Kidney (tissue), 13 donors: ENCODE measurements at regions not wholly inside any gene's neighbourhood (a gene's known extent, or its start where the extent isn't known, plus 50 kb on each side); places are given as distances from the start of the nearest gene placed in this dataset.

Source experiments
- DNase-seq, 5 donors: peaks; one replicate each; pipeline ENCODE4 v3.0.0-alpha.2; 2013 to 2020
- FAIRE-seq: peaks from 2 replicates; lab custom pipeline; 2012; peaks lifted over from hg19 to GRCh38; lab: Jason Lieb, UNC
- H3K27ac ChIP-seq, 2 donors: one replicate each; pipeline ENCODE4 v1.7.0; 2013; ENCODE audit warnings: low read depth in 2 of 2, low read length in 2 of 2, inconsistent platforms in 1 of 2
- H3K27me3 ChIP-seq: one replicate; pipeline ENCODE4 v1.7.1; 2013; ENCODE audit warnings: low read length, inconsistent platforms; ENCODE audit not compliant: control insufficient read depth, insufficient read depth
- H3K36me3 ChIP-seq, 3 donors: one replicate each; pipeline versions ENCODE4 v1.7.0 to v1.7.1; 2013; ENCODE audit warnings: low read length in 3 of 3, control low read depth in 1 of 3, inconsistent platforms in 1 of 3; ENCODE audit not compliant: insufficient read depth in 3 of 3, control insufficient read depth in 2 of 3
- H3K4me1 ChIP-seq, 3 donors: one replicate each; pipeline versions ENCODE4 v1.7.0 to v1.7.1; 2013; ENCODE audit warnings: low read length in 3 of 3, inconsistent platforms in 1 of 3, low read depth in 1 of 3; ENCODE audit not compliant: control insufficient read depth in 2 of 3, insufficient read depth in 2 of 3
- H3K4me3 ChIP-seq, 3 donors: one replicate each; pipeline versions ENCODE4 v1.7.0 to v1.8.1; 2013; ENCODE audit warnings: low read length in 3 of 3, control low read depth in 1 of 3, inconsistent platforms in 1 of 3
- H3K9ac ChIP-seq, 3 donors: one replicate each; pipeline versions ENCODE4 v1.7.0 to v1.7.1; 2013; ENCODE audit warnings: low read length in 3 of 3, control low read depth in 1 of 3, inconsistent platforms in 1 of 3
- H3K9me3 ChIP-seq, 3 donors: one replicate each; pipeline versions ENCODE4 v1.7.0 to v1.7.1; 2013; ENCODE audit warnings: low read length in 3 of 3, control low read depth in 1 of 3, inconsistent platforms in 1 of 3; ENCODE audit not compliant: control insufficient read depth in 2 of 3, insufficient read depth in 1 of 3
- intact Hi-C: fragments of 100-400 bp; cut with DNase I; formaldehyde crosslinking; loops from one replicate; pipeline ENCODE4 v1.11.1; 2022
- TF ChIP-seq, protein P1 (sequence below): IDR thresholded peaks from 3 replicates; pipeline ENCODE4 v1.5.1; 2012; ENCODE audit warnings: mild to moderate bottlenecking, moderate library complexity, borderline replicate concordance; ENCODE audit not compliant: insufficient read depth; ENCODE audit errors: extremely low read depth
- donor health status: control.
- donor health status: control.
- donor health status: control.
- donor health status: control.
- donor health status: control.
- donor health status: DM: yes; HTN: yes; CAD: no.
- donor health status: Normal renal cell carcinoma (clear cell type).

DNA sequence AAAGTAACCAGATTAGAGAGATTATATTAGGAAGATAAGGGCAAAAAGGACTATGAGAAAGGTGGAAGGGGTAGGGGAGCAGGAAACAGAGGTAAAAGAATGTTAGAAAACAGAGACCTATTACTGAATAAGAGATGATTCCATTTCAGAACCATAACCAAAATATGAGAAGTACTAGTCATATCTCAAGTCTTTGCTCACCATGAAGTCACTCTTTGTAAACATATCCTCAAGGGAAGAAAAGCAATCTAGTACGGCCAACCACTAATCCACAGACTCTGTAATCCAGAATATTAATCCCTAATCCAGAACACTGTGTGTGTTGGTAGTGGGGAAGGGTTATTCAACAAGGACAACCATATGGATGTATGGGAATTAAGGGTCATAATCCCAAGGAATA, 92.0 kb downstream of the CDCA7 start:
- Histone ChIP-seq H3K27ac (no peak overlapping the region), H3K27me3 (no peaks in the 10 kb centered on the region), H3K9ac (no peak overlapping the region), H3K36me3 (no peaks in the 10 kb centered on the region), H3K4me1 (no peaks in the 10 kb centered on the region), H3K9me3 (no peaks in the 10 kb centered on the region), H3K4me3 (no peak overlapping the region)
- DNase-seq (no peak), FAIRE-seq (no peak)
- TF ChIP-seq, protein P1, sequence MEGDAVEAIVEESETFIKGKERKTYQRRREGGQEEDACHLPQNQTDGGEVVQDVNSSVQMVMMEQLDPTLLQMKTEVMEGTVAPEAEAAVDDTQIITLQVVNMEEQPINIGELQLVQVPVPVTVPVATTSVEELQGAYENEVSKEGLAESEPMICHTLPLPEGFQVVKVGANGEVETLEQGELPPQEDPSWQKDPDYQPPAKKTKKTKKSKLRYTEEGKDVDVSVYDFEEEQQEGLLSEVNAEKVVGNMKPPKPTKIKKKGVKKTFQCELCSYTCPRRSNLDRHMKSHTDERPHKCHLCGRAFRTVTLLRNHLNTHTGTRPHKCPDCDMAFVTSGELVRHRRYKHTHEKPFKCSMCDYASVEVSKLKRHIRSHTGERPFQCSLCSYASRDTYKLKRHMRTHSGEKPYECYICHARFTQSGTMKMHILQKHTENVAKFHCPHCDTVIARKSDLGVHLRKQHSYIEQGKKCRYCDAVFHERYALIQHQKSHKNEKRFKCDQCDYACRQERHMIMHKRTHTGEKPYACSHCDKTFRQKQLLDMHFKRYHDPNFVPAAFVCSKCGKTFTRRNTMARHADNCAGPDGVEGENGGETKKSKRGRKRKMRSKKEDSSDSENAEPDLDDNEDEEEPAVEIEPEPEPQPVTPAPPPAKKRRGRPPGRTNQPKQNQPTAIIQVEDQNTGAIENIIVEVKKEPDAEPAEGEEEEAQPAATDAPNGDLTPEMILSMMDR: no peak
- intact Hi-C loops: no loop called here

DNA sequence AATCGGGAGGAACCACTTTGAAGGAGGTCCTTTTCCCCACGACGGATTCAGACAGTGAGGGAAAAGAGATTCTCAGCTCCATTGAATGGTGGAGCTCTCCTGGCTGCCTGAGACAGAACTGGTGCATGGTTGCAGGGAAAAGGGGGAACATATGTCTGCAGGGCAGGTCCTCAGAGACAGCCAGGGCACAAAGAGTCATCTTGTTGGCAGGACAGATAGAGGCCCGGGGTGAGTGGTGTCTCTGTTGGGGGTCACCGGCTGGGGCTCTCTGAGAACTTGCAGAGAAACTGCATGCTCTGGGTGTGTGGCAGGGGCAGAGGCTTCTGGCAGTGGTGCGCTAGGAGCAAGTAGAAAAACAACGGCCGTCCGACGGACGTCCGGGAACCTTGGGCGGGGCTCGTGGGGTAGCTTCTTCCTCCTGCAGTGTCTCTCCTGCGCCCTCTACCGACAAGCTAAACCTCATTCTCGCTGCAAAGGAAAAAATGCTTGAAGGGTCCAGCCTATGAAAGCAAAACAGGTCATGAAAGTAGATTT, 94.3 kb downstream of the CDCA7 start:
- peak; percentile 81 to 90 (median 88) for DNase-seq
- intact Hi-C loops: no loop called here
- Histone ChIP-seq H3K27me3 (no peaks in the 10 kb centered on the region), H3K4me1 (no peaks in the 10 kb centered on the region), H3K4me3 (peak overlapping the region in 2 of 3 donors; percentile 16 to 42), H3K27ac (no peak overlapping the region), H3K9me3 (no peaks in the 10 kb centered on the region), H3K36me3 (no peaks in the 10 kb centered on the region), H3K9ac (no peak overlapping the region)
- no peak for FAIRE-seq
- TF ChIP-seq, protein P1: peak; percentile 52

DNA sequence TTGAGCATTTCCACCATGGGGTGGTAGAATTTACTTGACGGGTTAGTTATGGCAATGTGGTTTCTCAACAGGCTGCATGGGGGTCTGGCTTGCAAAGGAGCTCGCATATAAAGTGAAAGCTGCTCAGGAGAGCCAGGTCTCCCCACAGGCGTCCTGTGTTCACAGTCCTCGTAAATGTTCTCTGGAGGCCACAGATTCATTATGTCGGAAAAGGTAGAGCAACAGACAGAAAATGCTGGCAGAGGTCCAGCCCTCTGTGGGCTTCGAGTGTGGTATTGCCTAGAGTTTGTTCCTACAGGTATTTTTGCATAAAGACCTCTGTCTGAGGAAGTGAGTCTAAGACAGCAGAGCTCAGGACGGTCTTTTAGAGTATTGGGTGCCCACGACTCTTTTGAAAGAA, 96.4 kb downstream of the CDCA7 start:
- H3K4me1 ChIP-seq: no peaks in the 10 kb centered on the region
- H3K4me3 ChIP-seq: no peak overlapping the region
- H3K36me3 ChIP-seq: no peaks in the 10 kb centered on the region
- no peak for FAIRE-seq
- H3K9me3 ChIP-seq: no peaks in the 10 kb centered on the region
- no peak for DNase-seq
- no peaks in the 10 kb centered on the region for H3K27me3 ChIP-seq
- no peak overlapping the region for H3K27ac ChIP-seq
- intact Hi-C loops: no loop called here
- TF ChIP-seq, protein P1: no peak
- no peak overlapping the region for H3K9ac ChIP-seq

DNA sequence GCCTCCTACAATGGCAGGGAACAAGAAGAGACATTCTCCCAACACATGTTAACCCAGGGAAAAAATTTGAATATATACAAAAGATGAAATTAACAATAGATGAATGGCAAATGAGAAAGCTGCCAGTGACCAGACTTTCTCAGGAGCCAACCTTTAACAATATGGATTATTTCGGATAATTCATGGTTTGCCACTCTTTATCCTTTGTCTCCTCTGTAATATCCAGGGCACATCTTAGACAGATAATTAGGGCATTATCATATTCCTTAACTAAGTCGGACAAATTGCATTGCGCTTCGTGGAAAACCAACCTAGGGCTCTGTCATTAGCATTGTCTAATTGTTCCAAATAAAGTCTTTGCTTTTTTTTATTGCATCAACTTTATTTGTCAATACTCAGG, 97.3 kb downstream of the CDCA7 start:
- no peak overlapping the region for H3K4me3 ChIP-seq
- H3K27ac ChIP-seq: no peak overlapping the region
- FAIRE-seq (no peak), DNase-seq (no peak)
- no peaks in the 10 kb centered on the region for H3K27me3 ChIP-seq
- no peaks in the 10 kb centered on the region for H3K4me1 ChIP-seq
- H3K9me3 ChIP-seq: no peaks in the 10 kb centered on the region
- intact Hi-C loops: no loop called here
- TF ChIP-seq, protein P1: no peak
- H3K9ac ChIP-seq: no peak overlapping the region
- H3K36me3 ChIP-seq: no peaks in the 10 kb centered on the region
